Heart left ventricle (tissue), 13 donors: ENCODE measurements at regions not wholly inside any gene's neighbourhood (a gene's known extent, or its start where the extent isn't known, plus 50 kb on each side); places are given as distances from the start of the nearest gene placed in this dataset.

Experiments used
- POLR2A ChIP-seq, 2 donors: fragments of 450-650 bp; IDR thresholded peaks; one replicate each; pipeline ENCODE4 v1.6.1; 2017; ENCODE audit warnings: antibody characterized with exemption in 2 of 2, mild to moderate bottlenecking in 2 of 2, moderate library complexity in 2 of 2
- TF ChIP-seq, protein P1 (sequence below), 12 donors: fragments of 200-600 bp; sonication (generic) in 4 of 12; IDR thresholded peaks; one replicate each; pipeline versions ENCODE4 v1.5.0 to v1.8.0; 2018 to 2022; ENCODE audit warnings: antibody characterized with exemption in 12 of 12, mild to moderate bottlenecking in 5 of 12
- donor health status: ischemic (EF 13 %, LVEDD 7.1; RV severe dilation, severe dysfunction).
- donor health status: DM: no; HTN: yes; CAD: no.
- donor health status: DM: no; HTN: no; CAD: no.
- donor health status: ischemic (EF 25% LVEDD 6.9; RV normal size, moderate dysfunction).
- donor health status: ischemic (EF 25% LVEDD 5.7; RV mildly dilated, moderate dysfunction).
- donor health status: ischemic (EF 35%, LVEDD 5.7; RV mildly dilated, moderate dysfunction).
- donor health status: nonischemic (EF 11% LVEDD 7.7; RV severe dilation, severe dysfunction).
- donor health status: DM: yes; HTN: yes; CAD: no.
- donor health status: PGD.
- donor health status: ischemic (EF 29% LVEDD 5.4; RV normal size, mild dysfunction).
- donor health status: nonischemic (EF 23%, LVEDD 6.1; RV moderate dilation, normal function).

DNA sequence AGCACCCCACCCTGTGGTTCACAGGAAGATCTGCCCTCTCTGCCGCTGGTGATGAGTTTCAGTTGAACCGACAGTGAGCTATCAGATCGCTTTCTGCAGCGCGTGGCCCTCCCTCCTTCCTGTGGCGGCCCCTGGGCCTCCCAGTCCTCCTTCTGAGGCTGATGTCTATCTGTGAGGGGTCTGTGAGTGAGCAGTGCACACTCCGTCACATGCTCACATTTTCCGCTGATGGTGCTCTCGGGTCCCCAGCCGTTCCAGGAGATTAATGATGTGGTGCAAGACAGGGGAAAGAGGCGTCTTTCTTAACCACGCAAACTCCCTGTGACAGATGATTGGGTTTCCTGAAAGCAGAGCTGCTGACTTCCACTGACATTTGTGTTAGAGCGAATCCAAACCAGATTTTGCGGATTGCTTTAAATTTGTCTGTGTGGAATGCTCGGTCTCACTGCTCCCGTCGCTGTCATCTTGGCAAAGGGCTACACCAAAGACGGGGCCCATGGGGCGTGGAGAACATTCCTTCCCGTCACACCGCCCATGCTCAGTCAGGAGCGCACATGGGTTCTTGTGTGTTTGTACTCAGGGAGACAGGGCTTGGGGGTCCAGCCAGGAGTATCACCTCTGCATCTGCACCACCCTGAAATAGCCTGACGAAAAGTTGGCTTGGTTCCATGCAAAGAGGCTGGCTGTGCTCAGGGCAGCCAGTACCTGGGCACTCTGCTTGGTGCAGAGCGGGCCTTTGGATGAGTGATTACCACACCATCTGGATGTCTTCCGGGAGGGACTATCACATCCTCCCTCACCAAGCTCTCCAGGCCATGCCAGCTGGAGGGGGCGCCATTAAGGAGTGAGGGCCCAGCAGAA, 154.7 kb upstream of the HS6ST1 start:
- no peak for TF ChIP-seq POLR2A (IDR thresholded peaks at IDR 0.05)
- TF ChIP-seq, protein P1, sequence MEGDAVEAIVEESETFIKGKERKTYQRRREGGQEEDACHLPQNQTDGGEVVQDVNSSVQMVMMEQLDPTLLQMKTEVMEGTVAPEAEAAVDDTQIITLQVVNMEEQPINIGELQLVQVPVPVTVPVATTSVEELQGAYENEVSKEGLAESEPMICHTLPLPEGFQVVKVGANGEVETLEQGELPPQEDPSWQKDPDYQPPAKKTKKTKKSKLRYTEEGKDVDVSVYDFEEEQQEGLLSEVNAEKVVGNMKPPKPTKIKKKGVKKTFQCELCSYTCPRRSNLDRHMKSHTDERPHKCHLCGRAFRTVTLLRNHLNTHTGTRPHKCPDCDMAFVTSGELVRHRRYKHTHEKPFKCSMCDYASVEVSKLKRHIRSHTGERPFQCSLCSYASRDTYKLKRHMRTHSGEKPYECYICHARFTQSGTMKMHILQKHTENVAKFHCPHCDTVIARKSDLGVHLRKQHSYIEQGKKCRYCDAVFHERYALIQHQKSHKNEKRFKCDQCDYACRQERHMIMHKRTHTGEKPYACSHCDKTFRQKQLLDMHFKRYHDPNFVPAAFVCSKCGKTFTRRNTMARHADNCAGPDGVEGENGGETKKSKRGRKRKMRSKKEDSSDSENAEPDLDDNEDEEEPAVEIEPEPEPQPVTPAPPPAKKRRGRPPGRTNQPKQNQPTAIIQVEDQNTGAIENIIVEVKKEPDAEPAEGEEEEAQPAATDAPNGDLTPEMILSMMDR (IDR thresholded peaks at IDR 0.05) = no peak
